GM19240 (cell line): ENCODE measurements at regions not wholly inside any gene's neighbourhood (a gene's known extent, or its start where the extent isn't known, plus 50 kb on each side); places are given as distances from the start of the nearest gene placed in this dataset.

ENCODE experiments used
- DNase-seq: peaks from one replicate; pipeline ENCODE4 v3.0.0; 2011; ENCODE audit warnings: low spot score; ENCODE audit not compliant: insufficient read length

GRCh38 chr4:3818371-3818770 is 52.2 kb downstream of the ADRA2C start:
- no peak for DNase-seq

- no peak for DNase-seq
Measured at GRCh38 chr4:3819210-3819919, 53.2 kb downstream of the ADRA2C start.

GRCh38 chr4:3820016-3820805 is 54.0 kb downstream of the ADRA2C start:
- no peak for DNase-seq

- no peak for DNase-seq
Measured at GRCh38 chr4:3820806-3821579, 54.8 kb downstream of the ADRA2C start.

- DNase-seq, result no peak
Measured at GRCh38 chr4:3821580-3822229, 55.5 kb downstream of the ADRA2C start.

- DNase-seq, result no peak
Measured at GRCh38 chr4:3822230-3822947, 56.2 kb downstream of the ADRA2C start.

GRCh38 chr4:3823496-3824341 is 57.5 kb downstream of the ADRA2C start:
- DNase-seq, result no peak

- no peak for DNase-seq
Measured at GRCh38 chr4:3824521-3825270, 58.5 kb downstream of the ADRA2C start.

- DNase-seq, result no peak
Measured at GRCh38 chr4:3825530-3825929, 59.3 kb downstream of the ADRA2C start.

GRCh38 chr4:3826247-3827172 is 60.3 kb downstream of the ADRA2C start:
- DNase-seq, result no peak

- DNase-seq, result no peak
Measured at GRCh38 chr4:3827616-3828492, 61.7 kb downstream of the ADRA2C start.

- no peak for DNase-seq
Measured at GRCh38 chr4:3828546-3828945, 62.4 kb downstream of the ADRA2C start.

- DNase-seq, result no peak
Measured at GRCh38 chr4:3829211-3829955, 63.2 kb downstream of the ADRA2C start.

- no peak for DNase-seq
Measured at GRCh38 chr4:3829956-3830773, 64.0 kb downstream of the ADRA2C start.

- no peak for DNase-seq
Measured at GRCh38 chr4:3830774-3831528, 64.8 kb downstream of the ADRA2C start.
